Activated T-cell treated with anti-CD3 and anti-CD28 coated beads, Interleukin-2, amount 50 U/mL, for 72 hours (primary cell): ENCODE measurements at regions not wholly inside any gene's neighbourhood (a gene's known extent, or its start where the extent isn't known, plus 50 kb on each side); places are given as distances from the start of the nearest gene placed in this dataset.
A peak's percentile ranks its signal among the peaks of the same experiment; 100 is the strongest.
"Not testable (repeated sequence)": the region's sequence is repeated elsewhere in the genome, so short reads cannot be mapped to it uniquely, and the experiment has no call there.

ENCODE experiments used
- ATAC-seq, 2 donors: fragments of 150-1000 bp; cut with Tn5 transposase; replicated peaks in 1 of 2; 2 replicates each; pipeline ENCODE4 v1.10.0; 2021; ENCODE audit warnings: moderate library complexity in 2 of 2, mild to moderate bottlenecking in 1 of 2
- DNase-seq, 2 donors: peaks; one replicate each; pipeline ENCODE4 v3.0.0; 2021 to 2022; ENCODE audit warnings: mixed read lengths in 1 of 2
- H3K27ac Mint-ChIP-seq: one replicate; pipeline ENCODE4 v1.8.0; 2022; ENCODE audit warnings: mild to moderate bottlenecking, moderate library complexity, mixed read lengths
- H3K27me3 Mint-ChIP-seq: one replicate; pipeline ENCODE4 v1.8.0; 2022; ENCODE audit warnings: low read depth, mixed read lengths
- H3K36me3 Mint-ChIP-seq, 2 donors: one replicate each; pipeline ENCODE4 v1.8.0; 2022; ENCODE audit warnings: mixed read lengths in 2 of 2, mild to moderate bottlenecking in 1 of 2; ENCODE audit not compliant: insufficient read depth in 2 of 2
- H3K4me1 Mint-ChIP-seq: one replicate; pipeline ENCODE4 v1.8.0; 2022; ENCODE audit warnings: low read depth, mixed read lengths
- H3K4me3 Mint-ChIP-seq, 2 donors: one replicate each; pipeline ENCODE4 v1.8.0; 2022; ENCODE audit warnings: mild to moderate bottlenecking in 2 of 2, mixed read lengths in 2 of 2, moderate library complexity in 2 of 2
- H3K9me3 Mint-ChIP-seq, 2 donors: one replicate each; pipeline ENCODE4 v1.8.0; 2022; ENCODE audit warnings: mixed read lengths in 2 of 2

GRCh38 chr9:31389075-31389474, 995.4 kb upstream of the ACO1 start:
- Mint-ChIP-seq H3K4me1 (peaks cover 22% of the 10 kb centered on the region), H3K9me3 (peaks cover 1 to 2% of the 10 kb centered on the region in 2 donors), H3K27ac (no peak overlapping the region), H3K4me3 (no peak overlapping the region), H3K27me3 (no peaks in the 10 kb centered on the region), H3K36me3 (no peaks in the 10 kb centered on the region)
- no peak for DNase-seq
- no peak for ATAC-seq

DNA sequence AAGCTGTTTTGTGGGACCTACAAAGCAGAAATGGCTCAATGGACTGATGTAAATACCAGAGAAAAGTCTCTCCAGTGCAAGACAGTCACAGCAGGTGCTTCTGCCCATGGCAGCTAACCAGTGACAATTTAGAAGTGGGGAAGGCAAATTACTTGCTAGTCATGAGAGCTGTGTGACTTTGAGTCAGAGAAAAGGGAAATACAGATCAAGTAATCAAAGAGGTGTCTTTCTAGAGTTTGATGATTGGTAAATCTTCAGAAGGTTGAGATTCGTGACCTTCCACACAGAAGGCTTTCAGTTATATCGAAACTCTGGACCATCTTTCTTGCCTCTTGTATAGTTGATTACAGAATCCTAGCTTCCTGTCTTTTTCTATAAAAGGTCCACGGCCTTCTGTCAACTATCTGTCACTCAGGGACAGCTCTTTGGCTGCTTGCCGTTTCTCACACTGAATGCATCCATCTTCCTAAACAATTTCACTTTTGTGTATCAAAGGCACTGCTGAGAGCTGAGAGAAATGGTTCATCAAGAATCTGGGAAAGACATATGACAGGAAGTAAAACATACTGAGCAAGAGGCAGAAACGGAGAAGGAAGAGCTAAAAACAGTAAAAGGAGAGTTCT, 993.9 kb upstream of the ACO1 start:
- ATAC-seq (peak; percentile 29 to 35), DNase-seq (no peak)
- peak overlapping the region in 1 of 2 donors; percentile 59 for H3K4me3 Mint-ChIP-seq
- H3K9me3 Mint-ChIP-seq, result peaks cover 1 to 2% of the 10 kb centered on the region in 2 donors
- H3K27ac Mint-ChIP-seq, result peak overlapping the region; percentile 43
- no peaks in the 10 kb centered on the region for H3K36me3 Mint-ChIP-seq
- no peaks in the 10 kb centered on the region for H3K27me3 Mint-ChIP-seq
- H3K4me1 Mint-ChIP-seq, result peaks cover 22% of the 10 kb centered on the region

DNA sequence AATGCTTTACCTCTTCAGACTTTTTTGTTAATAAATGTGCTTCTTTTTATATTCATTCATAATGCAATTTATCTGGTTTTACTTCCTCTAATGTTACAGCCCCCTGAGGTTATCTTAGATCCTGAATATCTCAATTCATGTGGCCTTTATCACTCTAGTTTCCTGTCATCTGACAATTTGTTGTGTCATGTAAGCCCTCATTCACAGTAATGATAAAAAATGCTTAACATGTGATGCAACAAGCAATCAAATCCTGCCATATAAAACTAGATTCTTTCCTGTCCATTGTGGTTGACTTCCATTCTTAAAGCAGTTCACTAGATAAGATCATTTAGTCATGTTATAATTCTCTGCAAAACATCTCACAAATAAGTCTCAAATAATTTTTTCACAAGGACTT, 991.2 kb upstream of the ACO1 start:
- H3K4me3 Mint-ChIP-seq, result no peak overlapping the region
- ATAC-seq (no peak), DNase-seq (no peak)
- H3K36me3 Mint-ChIP-seq, result no peaks in the 10 kb centered on the region
- peaks cover 1 to 2% of the 10 kb centered on the region in 2 donors for H3K9me3 Mint-ChIP-seq
- peaks cover 22% of the 10 kb centered on the region for H3K4me1 Mint-ChIP-seq
- H3K27me3 Mint-ChIP-seq, result no peaks in the 10 kb centered on the region
- no peak overlapping the region for H3K27ac Mint-ChIP-seq

DNA sequence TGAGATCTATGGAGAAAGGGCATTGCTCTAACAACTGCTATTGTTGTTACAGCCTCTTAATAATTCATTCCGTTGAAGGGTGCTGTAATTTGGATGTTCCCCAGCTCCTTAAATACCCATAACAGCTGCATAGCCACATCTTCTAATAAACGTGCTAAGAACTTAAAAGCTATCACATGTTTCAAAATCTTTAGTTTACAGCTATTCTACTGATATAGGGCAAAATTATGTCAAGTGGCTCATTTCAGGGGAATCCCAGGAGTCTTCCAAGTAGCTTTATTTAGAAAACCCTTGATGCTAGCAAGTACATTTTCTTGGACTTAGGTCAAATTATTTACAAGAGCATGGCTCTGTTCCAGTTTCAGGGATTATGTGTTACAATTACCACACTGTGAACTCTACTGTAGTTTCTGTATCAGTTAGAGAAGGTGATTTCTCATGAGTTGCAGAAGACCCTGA, 990.4 kb upstream of the ACO1 start:
- H3K4me1 Mint-ChIP-seq, result peaks cover 22% of the 10 kb centered on the region
- peaks cover 1 to 2% of the 10 kb centered on the region in 2 donors for H3K9me3 Mint-ChIP-seq
- ATAC-seq (no peak), DNase-seq (no peak)
- H3K27ac Mint-ChIP-seq, result no peak overlapping the region
- H3K27me3 Mint-ChIP-seq, result no peaks in the 10 kb centered on the region
- no peaks in the 10 kb centered on the region for H3K36me3 Mint-ChIP-seq
- H3K4me3 Mint-ChIP-seq, result no peak overlapping the region

GRCh38 chr9:31412081-31412480, 972.4 kb upstream of the ACO1 start:
- Mint-ChIP-seq H3K4me3 (no peak overlapping the region), H3K27ac (no peak overlapping the region), H3K36me3 (peaks cover 0 to 1% of the 10 kb centered on the region in 2 donors), H3K9me3 (peaks cover 7 to 8% of the 10 kb centered on the region in 2 donors), H3K27me3 (no peaks in the 10 kb centered on the region), H3K4me1 (no peaks in the 10 kb centered on the region)
- DNase-seq (no peak), ATAC-seq (no peak)

DNA sequence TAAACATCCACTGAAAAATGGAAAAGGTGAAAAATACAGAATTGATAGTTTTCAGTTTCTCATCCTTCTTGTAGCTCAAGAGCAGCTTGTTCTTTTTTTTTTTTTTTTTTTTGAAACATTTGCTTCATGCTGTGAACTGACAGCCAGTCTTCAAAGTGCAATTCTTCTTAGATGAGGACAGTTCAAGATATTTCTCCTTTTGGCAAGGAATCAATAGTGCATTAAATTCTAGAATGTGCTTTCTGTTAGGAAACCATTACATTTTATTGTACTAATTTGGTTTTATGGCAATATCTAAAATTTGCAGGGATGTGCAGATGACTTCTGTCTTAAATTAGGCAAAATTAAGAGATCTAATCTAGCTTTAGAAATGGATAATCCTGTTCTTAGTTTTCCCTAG, 969.3 kb upstream of the ACO1 start:
- peaks cover 2 to 3% of the 10 kb centered on the region in 2 donors for H3K36me3 Mint-ChIP-seq
- no peak overlapping the region for H3K27ac Mint-ChIP-seq
- no peak for ATAC-seq
- no peak overlapping the region for H3K4me3 Mint-ChIP-seq
- DNase-seq, result no peak
- H3K4me1 Mint-ChIP-seq, result no peaks in the 10 kb centered on the region
- H3K9me3 Mint-ChIP-seq, result peaks cover 2 to 4% of the 10 kb centered on the region in 2 donors
- no peaks in the 10 kb centered on the region for H3K27me3 Mint-ChIP-seq

- Mint-ChIP-seq H3K4me1 (no peaks in the 10 kb centered on the region), H3K36me3 (peaks cover 1 to 2% of the 10 kb centered on the region in 2 donors), H3K9me3 (no peaks in the 10 kb centered on the region), H3K27ac (no peak overlapping the region), H3K4me3 (no peak overlapping the region), H3K27me3 (no peaks in the 10 kb centered on the region)
- no peak for ATAC-seq
- DNase-seq, result no peak
These were observed 966.0 kb upstream of the ACO1 start for GRCh38 chr9:31418419-31418818.

DNA sequence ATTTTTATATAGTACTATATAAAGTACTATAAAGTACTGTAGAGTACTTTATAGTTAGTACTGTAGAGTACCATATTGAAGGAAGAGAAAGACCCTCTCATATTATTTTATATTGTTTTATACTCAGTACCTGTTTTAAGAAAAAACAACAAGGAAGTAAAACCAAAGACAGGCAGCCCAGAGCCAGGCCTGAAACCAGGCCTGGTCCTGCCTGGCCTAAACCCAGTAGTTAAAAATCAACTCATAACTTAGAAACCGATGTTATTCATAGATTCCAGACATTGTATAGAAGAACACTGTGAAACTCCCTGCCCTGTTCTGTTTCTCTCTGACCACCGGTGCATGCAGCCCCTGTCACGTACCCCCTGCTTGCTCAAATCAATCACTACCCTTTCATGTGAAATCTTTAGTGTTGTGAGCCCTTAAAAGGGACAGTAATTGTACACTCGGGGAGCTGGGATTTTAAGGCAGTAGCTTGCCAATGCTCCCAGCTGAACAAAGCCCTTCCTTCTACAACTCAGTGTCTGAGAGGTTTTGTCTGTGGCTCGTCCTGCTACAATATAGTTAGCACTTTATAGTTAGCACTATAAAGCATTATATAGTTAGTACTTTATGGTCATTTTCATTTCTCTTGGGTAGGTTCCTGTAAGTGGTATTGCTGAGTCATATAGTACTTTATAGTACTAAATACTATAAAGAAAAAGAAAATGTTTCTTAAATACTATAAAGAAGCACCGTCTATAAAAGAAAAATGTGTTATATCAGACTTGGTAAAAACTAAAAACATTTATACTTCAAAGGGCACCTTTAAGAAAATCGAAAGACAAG, 940.6 kb upstream of the ACO1 start:
- H3K9me3 Mint-ChIP-seq, ATAC-seq, H3K36me3 Mint-ChIP-seq, DNase-seq, H3K4me3 Mint-ChIP-seq, H3K27ac Mint-ChIP-seq, H3K27me3 Mint-ChIP-seq: not testable (repeated sequence)
- H3K4me1 Mint-ChIP-seq, result peaks cover 15% of the 10 kb centered on the region

DNA sequence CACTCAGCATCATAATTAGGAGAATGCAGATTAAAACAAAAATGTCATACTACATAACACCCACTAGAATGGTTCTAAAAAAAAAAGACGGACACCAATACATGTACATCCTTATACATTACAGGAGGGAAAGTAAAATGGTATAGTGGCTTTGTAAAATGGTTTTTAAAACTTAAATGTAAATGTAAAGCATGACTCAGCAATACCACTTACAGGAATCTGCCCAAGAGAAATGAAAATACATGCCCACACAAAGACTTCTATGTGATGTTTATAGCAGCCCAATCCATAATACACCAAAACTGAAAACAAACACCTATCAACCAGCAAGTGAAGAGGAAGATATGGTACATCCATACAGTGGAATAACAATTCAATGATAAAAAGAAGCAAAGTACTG, 939.1 kb upstream of the ACO1 start:
- Mint-ChIP-seq H3K4me3 (no peak overlapping the region), H3K4me1 (peaks cover 15% of the 10 kb centered on the region), H3K27me3 (no peaks in the 10 kb centered on the region), H3K9me3 (peaks cover 2 to 3% of the 10 kb centered on the region in 2 donors), H3K36me3 (no peaks in the 10 kb centered on the region), H3K27ac (no peak overlapping the region)
- DNase-seq (no peak), ATAC-seq (no peak)

- no peaks in the 10 kb centered on the region for H3K27me3 Mint-ChIP-seq
- H3K9me3 Mint-ChIP-seq, result peaks cover 2 to 3% of the 10 kb centered on the region in 2 donors
- H3K4me3 Mint-ChIP-seq, result no peak overlapping the region
- no peak for DNase-seq
- no peak overlapping the region for H3K27ac Mint-ChIP-seq
- H3K4me1 Mint-ChIP-seq, result peaks cover 15% of the 10 kb centered on the region
- no peaks in the 10 kb centered on the region for H3K36me3 Mint-ChIP-seq
- no peak for ATAC-seq
These were observed 938.5 kb upstream of the ACO1 start for GRCh38 chr9:31445960-31446359.

DNA sequence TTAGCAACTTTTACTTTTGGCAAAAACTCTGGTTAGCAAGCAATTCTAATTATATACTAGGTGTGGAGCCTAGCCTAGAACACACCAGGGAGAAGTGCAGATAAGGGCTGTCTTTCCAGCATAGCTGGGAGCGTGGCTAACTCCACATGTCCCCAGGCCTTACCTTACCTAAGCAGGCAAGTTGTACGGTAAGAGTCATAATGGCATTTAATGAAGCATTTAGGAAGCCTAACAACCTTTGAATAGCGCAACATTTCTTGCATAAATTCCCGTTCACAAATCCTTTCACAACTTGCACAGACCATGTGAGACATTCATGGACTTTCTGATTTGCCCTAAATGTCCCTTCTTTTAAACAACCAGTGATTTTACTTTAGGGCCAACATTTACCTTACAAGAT, 917.4 kb upstream of the ACO1 start:
- DNase-seq (no peak), ATAC-seq (no peak)
- H3K36me3 Mint-ChIP-seq, result peaks cover 1 to 6% of the 10 kb centered on the region in 2 donors
- no peaks in the 10 kb centered on the region for H3K27me3 Mint-ChIP-seq
- H3K4me3 Mint-ChIP-seq, result no peak overlapping the region
- H3K27ac Mint-ChIP-seq, result no peak overlapping the region
- peaks cover 2 to 10% of the 10 kb centered on the region in 2 donors for H3K9me3 Mint-ChIP-seq
- no peaks in the 10 kb centered on the region for H3K4me1 Mint-ChIP-seq

DNA sequence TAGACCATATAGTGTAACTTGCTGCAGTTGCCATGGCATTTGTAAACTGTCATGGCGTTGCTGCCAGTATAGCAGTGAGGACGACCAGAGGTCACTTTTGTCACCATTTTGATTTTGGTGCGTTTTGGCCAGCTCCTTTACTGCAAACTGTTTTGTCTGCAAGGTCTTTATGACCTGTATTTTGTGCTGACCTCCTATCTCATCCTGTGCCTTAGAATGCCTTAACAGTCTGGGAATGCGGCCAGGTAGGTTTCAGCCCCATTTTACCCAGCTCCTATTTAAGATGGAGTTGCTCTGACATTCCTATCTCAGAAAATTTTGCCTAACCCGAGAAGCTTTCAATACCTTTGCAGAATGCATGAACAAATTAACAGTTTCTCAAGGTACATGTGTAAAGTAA, 914.4 kb upstream of the ACO1 start:
- H3K4me1 Mint-ChIP-seq, result no peaks in the 10 kb centered on the region
- H3K36me3 Mint-ChIP-seq, result peaks cover 0 to 2% of the 10 kb centered on the region in 2 donors
- H3K27ac Mint-ChIP-seq, result no peak overlapping the region
- H3K9me3 Mint-ChIP-seq, result peaks cover 2 to 5% of the 10 kb centered on the region in 2 donors
- ATAC-seq (no peak), DNase-seq (no peak)
- no peaks in the 10 kb centered on the region for H3K27me3 Mint-ChIP-seq
- H3K4me3 Mint-ChIP-seq, result no peak overlapping the region

GRCh38 chr9:31471010-31471409, 913.4 kb upstream of the ACO1 start:
- no peak overlapping the region for H3K27ac Mint-ChIP-seq
- H3K27me3 Mint-ChIP-seq, result no peaks in the 10 kb centered on the region
- DNase-seq, result no peak
- ATAC-seq, result no peak
- no peaks in the 10 kb centered on the region for H3K4me1 Mint-ChIP-seq
- peaks cover 0 to 2% of the 10 kb centered on the region in 2 donors for H3K36me3 Mint-ChIP-seq
- no peak overlapping the region for H3K4me3 Mint-ChIP-seq
- H3K9me3 Mint-ChIP-seq, result peaks cover 2 to 5% of the 10 kb centered on the region in 2 donors
